Stimulated activated CD8-positive, alpha-beta memory T cell treated with anti-CD3 and anti-CD28 coated beads, Interleukin-4, amount 100 ng/mL, for 4 hours (primary cell): ENCODE measurements at regions not wholly inside any gene's neighbourhood (a gene's known extent, or its start where the extent isn't known, plus 50 kb on each side); places are given as distances from the start of the nearest gene placed in this dataset.
"Not testable (repeated sequence)": the region's sequence is repeated elsewhere in the genome, so short reads cannot be mapped to it uniquely, and the experiment has no call there.

ENCODE experiments used
- DNase-seq, 2 donors: peaks; one replicate each; pipeline ENCODE4 v3.0.0-alpha.2; 2020; ENCODE audit warnings: low read depth in 2 of 2, low spot score in 1 of 2

GRCh38 chr10:129170812-129171211, 296.2 kb upstream of the MGMT start:
- no peak for DNase-seq

- DNase-seq: no peak
These were observed 295.2 kb upstream of the MGMT start for GRCh38 chr10:129171812-129172211.

- no peak for DNase-seq
These were observed 292.6 kb upstream of the MGMT start for GRCh38 chr10:129174232-129175014.

- no peak for DNase-seq
These were observed 287.6 kb upstream of the MGMT start for GRCh38 chr10:129179245-129179971.

- DNase-seq: no peak
These were observed 286.9 kb upstream of the MGMT start for GRCh38 chr10:129179972-129180678.

GRCh38 chr10:129184196-129184595, 282.8 kb upstream of the MGMT start:
- no peak for DNase-seq

GRCh38 chr10:129187331-129187730, 279.7 kb upstream of the MGMT start:
- DNase-seq: no peak

GRCh38 chr10:129191797-129192196, 275.2 kb upstream of the MGMT start:
- DNase-seq: no peak

GRCh38 chr10:129192344-129193128, 274.5 kb upstream of the MGMT start:
- DNase-seq: no peak

GRCh38 chr10:129193148-129193547, 273.9 kb upstream of the MGMT start:
- DNase-seq: no peak

- DNase-seq: no peak
These were observed 272.7 kb upstream of the MGMT start for GRCh38 chr10:129194181-129194870.

- DNase-seq: no peak
These were observed 267.2 kb upstream of the MGMT start for GRCh38 chr10:129199826-129200225.

- no peak for DNase-seq
These were observed 263.2 kb upstream of the MGMT start for GRCh38 chr10:129203819-129204218.

- no peak for DNase-seq
These were observed 259.7 kb upstream of the MGMT start for GRCh38 chr10:129207297-129207696.

- no peak for DNase-seq
These were observed 256.2 kb upstream of the MGMT start for GRCh38 chr10:129210876-129211275.

GRCh38 chr10:129213256-129213655, 253.8 kb upstream of the MGMT start:
- no peak for DNase-seq

- not testable (repeated sequence) for DNase-seq
These were observed 253.0 kb upstream of the MGMT start for GRCh38 chr10:129213996-129214395.

- DNase-seq: no peak
These were observed 247.7 kb upstream of the MGMT start for GRCh38 chr10:129219364-129219763.

- DNase-seq: no peak
These were observed 244.6 kb upstream of the MGMT start for GRCh38 chr10:129222436-129222835.

GRCh38 chr10:129223363-129223762, 243.7 kb upstream of the MGMT start:
- DNase-seq: no peak

- DNase-seq: no peak
These were observed 243.0 kb upstream of the MGMT start for GRCh38 chr10:129224065-129224464.
